ENCODE measurements at regions not wholly inside any gene's neighbourhood (a gene's known extent, or its start where the extent isn't known, plus 50 kb on each side); places are given as distances from the start of the nearest gene placed in this dataset.

DNA sequence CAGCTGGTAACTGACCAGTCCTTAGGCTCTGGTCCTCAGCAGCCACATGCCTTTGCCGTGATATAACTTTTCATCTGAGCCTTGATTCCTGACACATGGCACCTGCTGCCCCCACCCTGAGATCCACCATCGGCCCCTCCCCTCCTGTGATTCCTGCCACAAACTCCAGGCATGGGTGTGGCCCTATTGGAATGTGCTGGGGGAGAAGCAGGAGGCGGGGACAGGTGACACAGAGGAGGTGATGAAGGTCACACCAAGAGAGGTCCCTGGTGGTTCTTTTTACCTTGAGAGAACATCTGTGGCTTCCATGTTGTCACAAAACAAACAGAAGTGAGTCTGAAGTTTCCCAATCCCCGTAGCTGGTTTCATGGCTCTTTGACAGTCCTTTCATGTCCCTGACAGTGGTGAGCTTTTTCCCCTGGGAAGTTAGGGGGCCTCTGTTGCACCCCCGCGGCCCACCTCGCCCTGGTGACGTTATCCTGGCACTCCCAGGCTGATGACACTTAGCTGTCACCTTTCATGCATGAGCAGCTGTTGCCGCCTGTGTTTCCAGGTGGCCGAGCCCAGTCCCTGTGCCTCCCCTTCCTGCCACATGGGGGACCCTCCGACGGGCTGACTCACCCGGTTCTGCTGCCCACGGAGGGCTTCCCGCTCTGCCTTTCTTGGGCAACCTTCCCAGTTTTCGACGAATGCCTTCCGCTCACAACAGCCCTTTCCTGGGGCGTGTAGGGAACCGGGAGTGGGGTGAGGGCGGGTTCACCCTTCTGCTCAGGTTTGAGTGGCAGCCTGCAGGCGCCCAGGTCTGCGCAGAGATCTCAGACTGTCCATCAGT is 66.3 kb upstream of the GLI2 start:
- peak; percentile 16 for DNase-seq

DNA sequence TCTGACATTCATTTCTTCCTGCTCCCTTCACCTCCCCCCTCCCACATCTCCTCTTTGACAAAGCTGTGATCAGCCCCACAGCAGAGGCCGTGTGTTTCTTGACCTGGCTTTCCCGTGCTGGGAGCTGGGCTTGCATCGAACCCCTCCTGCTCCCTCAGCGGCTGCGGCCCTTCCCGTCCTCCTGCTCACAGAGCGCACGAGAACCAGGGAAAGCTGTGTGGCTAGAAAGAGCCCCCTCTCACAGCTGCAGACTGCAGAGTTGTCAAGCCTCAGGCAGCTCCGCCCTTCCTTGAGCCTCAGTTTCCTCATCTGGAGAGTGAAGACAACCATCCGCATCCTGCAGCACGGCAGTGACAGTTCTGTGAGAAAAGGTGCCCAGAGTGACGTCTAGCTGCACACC is 65.7 kb upstream of the GLI2 start:
- no peak for DNase-seq

DNA sequence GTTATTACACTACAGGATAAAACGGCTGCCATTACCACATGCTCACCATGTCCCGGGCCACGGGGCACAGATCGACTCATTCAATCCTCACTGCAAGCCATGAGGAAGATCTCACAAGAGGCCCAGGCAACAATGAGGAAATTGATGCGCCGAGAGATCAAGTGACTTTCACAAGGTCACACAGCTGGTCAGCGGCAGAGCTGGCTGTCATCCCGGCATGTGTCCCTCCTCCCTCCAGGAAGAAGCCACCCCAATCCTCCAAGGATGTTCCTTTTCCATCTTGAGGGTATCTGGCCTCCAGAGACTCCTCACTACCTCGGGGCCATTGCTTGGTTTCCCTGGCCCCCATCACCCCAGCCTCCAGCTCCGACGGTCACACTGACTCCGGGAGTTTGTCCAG is 65.3 kb upstream of the GLI2 start:
- DNase-seq, result no peak

DNA sequence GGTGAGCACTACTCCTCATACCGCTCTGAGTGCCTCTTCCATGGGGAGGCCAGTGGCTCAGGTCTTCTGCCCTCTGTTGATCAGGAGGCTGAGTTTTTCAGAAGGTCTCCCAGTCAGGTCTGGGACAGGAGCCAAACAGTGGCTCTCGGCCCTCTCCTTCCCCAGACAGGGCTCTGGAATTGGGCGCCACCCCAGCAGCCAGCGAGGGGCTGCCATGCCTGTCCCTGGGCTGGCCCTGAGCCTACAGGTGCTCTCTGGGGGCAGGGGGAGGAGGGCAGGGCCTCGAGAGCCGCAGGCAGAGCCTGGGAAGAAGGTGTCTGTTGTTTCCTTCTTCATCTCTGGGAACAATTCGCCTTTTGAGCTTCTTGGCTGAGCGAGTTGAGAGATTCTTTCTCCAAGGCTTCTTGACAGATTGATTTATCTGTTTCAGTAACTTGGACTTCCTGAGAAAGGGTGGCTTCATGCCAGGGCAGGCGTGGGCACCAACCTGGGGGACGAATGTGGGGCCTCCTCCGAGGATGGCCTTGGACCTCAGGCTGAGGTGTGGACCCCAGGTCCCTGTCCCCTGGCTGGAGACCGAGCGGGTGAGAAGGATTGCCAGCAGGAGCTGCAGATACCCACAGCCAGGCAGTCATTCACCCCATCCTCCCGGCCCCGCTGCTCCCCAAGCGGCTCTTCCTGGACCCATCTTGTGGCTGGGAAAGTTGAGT is 64.7 kb upstream of the GLI2 start:
- DNase-seq, result no peak

DNA sequence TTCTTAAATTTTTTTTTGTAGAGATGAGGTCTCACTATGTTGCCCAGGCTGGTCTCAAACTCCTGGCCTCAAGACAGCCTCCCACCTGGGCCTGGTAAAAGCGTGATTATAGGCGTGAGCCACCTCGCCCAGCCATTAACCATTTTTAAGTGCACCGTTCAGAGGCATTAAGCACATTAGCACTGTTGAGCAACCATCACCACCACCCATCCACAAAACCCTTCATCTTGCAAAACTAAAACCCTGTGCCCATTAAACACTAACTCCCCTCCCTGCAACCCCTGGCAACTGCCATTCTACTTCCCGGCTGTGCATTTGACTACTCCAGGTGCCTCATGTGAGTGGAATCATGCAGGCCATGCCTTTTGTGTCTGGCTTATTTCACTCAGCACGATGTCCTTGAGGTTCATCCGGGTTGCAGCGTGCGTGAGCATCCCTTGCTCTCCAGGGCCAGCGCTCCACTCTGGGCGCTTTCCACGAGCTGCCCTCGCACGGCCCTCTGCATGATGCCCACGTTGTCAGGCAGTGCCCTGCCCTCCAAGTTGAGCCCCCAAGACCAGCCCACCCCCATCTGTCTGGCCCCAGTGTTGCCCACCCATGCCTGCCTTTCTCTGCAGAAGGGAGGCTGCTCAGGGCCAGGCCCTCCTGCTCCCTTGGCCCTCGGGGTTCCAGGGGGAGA is 63.0 kb upstream of the GLI2 start:
- no peak for DNase-seq

DNA sequence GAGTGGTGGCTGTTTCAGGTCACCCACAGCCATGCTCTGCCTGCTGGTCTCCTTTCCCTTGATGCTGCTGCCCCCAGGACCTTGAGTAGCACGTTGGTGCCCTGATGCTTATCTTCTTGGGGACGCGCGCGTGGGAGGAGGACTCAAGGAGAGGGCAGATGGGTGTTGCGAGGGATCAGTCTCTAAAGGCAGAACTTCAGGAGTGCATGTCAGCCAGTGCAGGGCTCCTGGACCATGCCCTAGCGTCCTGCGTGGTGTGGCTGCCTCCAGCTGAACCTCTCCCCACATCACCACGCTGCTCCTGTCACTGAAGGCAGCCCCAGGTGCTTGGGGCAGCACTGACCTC is 62.5 kb upstream of the GLI2 start:
- DNase-seq, result no peak

DNA sequence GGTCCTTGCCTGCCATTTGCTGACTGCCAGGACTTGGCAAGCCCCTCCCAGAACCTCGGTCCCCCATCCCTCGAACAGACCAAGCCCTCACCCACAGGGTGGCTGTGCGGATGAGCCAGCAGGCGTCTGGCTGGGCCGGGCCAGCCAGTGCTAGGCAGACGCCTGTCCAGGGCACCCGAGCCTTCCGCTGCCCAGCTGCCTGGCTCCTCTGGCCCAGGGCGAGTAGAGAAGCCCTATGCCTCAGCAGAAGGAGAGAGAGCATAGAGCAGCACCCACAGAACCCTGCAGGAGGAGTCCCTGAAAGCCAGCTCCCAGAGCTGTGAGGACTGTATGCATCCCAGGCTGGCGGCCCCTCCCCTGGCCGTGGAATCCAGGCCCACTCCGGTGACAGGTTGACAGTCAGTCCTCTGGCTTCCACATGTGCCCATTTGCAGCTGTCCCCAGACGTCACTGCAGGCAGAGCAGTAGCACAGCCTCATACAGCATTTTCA is 62.1 kb upstream of the GLI2 start:
- no peak for DNase-seq

DNA sequence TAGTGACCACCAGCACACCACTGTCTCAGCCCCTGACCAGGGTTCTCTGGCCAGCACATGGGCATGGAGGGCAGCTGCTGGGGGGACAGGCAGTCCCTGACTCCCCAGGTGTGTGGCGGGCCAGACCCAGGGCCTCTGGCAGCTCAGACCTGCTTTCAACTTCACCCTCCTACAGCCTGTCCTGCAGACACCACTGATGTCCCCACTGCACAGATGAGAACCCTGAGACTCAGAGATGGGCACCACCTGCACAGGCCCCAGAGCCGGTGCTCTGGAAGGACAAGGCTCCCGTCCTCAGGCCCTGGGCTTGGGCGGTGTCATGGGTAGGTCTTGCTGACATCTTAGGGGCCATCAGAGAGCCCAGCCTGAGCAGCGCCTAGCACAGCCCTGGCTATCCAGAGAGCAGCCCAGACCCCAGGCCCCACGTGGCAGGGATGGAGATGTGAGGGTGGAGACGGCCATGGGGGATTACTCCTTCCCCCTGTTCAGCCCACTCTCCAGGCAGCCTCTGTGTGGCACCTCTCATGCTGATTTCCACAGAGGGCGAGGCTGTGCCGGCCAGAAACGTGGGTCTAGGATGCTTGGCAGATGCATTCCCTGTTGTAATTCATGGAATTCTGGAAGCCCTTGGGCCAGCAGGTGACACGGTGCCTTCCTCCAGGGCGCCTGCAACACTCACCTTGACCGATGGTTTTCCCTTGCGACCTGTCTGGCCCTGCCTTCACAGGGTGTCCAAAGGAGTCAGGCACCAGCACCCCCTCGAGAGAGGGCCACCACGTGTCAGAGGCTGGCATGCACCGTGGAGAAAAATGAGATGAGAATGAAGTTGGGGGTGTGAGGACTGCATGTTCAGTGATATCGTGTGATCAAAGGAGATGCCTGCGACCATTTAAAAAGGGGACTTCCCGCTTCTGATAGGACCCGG is 61.2 kb upstream of the GLI2 start:
- no peak for DNase-seq

DNA sequence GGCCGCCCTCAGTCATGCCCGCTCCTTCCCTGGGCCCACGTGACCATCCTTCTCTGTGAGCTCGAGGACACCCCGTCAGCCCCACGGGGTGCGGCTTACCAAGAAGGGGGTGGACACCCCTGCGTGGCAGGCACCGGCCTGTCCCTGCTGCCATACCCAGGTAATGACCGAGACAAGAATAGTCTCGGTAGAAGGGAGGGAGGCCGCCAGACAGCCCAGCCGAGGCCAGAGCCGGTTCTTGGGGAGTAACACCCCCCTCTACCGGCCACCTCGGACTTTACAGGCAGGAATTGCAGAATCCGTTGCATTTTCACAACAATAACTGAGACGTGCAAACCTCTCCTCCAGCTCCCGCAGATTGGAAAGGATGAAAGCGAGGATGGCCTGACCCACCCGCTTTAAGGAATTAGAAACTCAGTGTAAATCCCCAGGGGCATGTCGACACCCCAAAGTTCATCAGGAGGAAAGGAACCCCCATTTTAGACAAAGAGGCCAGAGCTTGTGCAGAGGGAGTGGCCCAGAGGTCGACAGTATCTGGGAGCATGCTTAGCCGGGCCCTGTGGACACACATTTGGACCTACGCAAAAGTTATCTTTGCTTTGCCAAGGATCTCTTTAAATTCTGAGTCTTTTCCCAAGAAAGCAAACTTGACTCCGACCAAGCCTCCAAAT is 60.1 kb upstream of the GLI2 start:
- peak; percentile 70 for DNase-seq

DNA sequence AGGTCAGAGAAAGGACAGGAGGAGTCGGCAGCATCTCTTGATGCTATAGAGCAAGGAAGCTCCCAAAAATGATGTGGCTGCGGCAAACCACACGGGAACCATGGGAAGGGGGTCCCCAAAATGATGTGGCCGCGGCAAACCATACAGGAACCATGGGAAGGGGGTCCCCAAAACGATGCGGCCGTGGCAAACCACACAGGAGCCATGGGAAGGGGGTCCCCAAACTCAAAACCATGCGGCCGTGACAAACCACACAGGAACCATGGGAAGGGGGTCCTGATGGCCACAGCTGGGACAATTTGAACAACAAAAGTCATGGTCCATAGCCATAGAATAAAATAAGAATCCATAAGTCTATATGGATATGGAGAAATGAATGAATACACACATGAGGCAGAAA is 58.4 kb upstream of the GLI2 start:
- no peak for DNase-seq

DNA sequence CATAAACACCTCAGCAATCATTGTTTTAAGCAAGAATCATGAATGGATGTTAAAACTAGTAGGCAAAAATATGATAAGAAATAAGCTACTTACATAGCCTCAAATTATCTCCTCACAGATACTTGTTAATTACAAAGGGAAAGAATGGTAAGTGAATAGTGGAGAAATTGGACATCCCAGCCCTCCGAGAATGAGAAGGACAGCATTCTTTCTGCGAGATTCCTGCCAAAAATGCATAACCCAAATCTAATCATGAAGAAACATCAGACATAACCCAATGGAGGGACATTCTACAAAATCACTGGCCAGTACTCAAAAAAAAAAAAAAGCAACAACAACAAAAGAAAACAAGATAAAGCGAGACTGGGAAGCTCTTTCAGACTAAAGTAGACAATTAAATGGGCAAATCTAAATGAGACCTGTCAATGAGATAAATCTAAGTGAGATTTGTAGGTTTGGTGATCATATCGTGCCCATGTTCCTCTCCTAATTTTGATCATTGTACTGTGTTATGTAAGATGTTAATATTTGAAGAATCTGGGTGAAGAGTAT is 57.9 kb upstream of the GLI2 start:
- no peak for DNase-seq

DNA sequence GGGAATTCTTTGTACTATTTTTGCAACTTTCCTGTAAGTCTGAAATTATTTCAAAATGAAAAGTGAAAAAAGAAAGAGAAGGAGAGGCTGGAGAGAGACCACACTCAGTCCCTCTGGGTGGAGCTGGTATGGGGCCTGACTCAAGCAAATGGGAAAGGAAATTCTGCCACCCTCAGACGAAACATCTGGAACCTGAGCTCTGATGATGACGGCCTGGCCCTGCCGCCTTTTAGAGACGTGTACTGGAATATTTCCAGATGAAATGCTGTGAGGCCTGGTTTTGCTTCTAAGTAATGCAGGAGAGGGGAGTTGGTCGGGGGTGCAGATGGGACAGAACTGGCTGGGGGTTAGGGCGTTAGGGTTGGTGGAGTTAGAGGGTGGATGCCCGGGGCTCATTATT is 57.4 kb upstream of the GLI2 start:
- DNase-seq, result no peak

DNA sequence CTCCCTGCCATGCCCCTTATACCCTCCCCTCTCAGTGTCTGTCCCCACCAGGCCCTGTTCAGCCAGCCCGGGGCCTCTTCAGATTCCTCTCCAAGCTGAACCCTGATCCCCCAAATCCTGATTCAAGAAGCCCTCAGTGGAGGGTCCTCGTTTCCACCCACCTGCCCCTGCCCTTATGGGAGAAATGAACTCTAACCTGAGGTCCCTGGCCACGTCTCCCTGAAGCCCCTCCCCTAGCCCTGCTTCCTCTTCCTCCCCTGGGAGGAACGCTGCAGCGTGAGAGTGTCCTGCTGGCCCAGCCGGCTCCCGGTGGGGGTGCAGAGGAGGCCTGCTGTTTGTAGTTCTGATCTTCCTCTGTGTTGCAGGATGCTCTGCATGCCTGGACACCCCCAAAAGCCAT is 56.7 kb upstream of the GLI2 start:
- no peak for DNase-seq

DNA sequence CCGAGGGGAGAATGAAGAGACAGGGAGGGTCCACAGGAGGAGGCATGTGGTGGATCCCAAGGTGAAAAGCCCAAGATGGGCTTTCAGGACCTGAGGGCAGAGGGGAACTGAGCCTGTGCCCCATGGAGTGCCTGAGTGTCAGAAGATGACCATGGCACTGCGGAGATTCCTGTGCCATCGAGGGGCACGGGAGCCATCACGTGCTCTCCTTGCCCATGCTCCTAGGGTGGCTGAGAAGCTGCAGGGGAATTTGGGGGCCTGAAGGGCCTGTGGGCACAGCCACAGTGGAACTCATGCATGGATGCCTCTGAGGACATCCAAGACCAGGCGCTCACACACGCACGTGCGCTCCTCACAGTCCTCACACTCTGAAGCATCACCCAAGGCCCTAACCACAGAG is 56.1 kb upstream of the GLI2 start:
- no peak for DNase-seq

DNA sequence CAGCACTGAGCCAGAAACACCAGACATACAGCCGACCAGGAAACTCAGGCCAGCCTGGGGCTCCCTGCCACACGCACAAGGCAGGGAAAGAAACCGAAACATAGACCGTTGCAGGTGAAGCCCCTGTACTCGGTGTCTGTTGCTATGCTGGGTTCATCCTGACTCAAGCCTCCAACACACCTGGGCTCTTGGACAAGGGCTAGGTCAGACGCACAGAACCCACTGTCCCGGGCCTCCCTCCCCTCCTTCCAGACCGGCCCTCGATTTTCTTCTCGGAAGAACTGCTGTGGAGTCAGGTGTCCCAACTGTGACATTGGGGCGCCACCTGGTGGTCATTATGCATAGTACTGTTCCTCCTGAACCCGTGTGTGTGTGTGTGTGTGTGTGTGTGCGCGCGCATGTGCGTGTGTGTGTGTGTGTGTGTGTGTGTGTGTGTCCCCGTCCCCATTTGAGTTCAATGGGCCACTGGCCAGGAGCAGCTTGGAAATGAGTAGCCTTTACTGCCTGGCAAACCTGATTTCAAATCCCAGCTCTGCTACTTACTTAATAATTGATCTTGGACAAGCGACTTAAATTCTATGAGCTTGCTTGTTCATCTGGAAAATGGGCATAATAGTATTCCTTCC is 55.4 kb upstream of the GLI2 start:
- peak; percentile 86 for DNase-seq

DNA sequence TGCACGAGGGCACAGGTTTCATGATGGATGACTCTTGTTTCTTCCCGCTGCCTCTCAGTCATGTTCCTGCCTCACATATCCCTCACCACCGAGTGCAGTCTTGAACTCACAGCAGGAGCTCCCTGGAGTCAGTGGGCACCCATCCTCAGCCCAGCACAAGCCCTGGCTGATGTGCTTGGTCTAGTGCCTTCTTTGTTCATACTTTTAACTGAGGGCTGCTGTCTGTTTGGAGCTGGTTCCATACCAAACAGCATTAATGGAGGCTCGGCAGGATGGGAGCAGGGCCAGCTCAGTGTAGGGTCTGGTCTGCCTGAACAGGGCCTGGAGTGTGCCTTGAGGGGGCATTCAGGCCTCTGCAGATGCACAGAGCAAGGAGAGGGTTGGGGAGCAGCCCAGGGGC is 54.5 kb upstream of the GLI2 start:
- DNase-seq, result no peak

DNA sequence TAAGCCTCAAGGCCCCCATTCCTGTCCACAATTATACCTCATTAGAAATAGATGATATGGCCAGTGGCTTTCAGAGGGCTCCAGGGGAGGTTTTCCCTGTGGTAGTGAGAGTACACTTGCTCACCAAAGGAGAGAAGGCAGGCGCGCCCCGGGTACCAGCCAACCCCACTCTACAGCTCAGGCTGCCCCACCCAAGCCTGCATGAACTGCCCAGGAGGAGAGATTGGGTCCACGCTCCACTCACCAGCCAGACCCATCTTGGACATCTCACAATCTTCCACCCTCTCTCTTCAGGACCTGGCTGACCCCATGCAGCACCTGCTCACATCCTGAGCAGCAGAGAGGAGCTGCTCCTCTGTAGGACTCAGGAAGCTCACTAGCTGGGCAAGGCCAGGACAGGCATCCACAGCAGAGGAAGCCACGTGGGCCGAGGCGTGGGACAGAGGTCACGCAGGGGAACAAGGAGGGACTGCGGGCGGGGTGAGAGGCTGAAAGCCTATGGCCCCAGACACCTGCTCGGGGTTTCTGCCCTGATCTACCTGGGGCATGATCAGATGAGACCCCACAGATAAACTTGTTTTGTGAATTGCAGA is 53.9 kb upstream of the GLI2 start:
- no peak for DNase-seq

DNA sequence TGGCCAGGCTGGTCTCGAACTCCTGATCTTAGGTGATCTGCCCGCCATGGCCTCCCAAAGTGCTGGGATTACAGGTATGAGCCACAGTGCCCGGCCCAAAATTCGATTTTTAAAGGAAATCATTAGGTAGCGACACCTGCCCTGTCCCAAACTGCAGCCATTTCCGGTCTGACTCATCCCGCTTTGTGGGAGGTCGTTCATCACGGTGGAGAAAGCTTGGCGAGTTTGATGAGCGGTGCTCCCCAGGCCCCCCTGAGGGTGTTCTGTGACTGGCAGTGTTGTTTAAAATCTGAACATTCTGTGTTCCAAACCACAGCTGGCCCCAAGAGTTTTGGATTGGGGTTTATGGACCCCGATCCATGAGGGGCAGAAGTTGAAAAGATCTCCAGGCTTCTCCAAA is 53.0 kb upstream of the GLI2 start:
- DNase-seq, result no peak

DNA sequence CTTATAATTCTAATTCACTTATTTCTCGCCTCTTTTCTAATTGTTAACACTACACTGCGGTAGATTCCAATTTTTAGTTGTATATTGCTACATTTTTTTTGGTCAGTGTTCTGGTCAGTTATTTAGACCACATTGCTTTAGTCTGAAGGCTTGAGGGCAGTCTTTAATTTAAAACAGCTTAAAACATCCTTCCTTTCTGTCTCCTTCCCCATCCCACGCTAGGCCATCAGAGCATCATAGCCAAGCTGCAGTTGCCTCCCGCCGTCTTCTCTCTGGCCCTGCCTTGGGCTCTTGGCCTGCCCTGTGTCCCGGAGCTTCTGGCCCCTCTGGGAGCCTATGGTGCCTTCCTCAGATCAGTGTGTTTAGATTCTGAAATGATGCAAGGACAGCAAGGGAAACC is 52.6 kb upstream of the GLI2 start:
- no peak for DNase-seq

DNA sequence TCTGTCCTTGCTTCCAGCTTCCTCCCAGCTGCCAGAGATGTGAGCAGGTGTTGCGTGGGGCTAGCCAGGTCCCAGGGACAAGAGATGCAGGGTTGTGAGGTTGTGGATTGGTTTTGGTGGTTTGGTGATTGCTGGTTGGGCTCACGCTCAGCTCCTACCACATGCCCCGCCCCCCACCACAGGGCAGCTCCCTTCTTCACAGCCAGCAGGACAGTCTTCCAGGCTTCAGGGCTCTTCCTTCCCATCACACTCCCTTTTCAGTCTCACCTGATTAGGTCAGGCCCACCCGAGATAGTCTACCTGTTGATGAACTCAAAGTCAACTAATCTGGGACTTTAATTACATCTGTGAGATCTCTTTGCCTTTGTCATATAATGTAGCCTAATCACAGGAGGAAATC is 52.0 kb upstream of the GLI2 start:
- DNase-seq, result no peak

All from activated CD4-positive, alpha-beta T cell treated with anti-CD3 and anti-CD28 coated beads for 48 hours (primary cell).